ENCODE measurements at regions not wholly inside any gene's neighbourhood (a gene's known extent, or its start where the extent isn't known, plus 50 kb on each side); places are given as distances from the start of the nearest gene placed in this dataset.
"Not testable (repeated sequence)": the region's sequence is repeated elsewhere in the genome, so short reads cannot be mapped to it uniquely, and the experiment has no call there.

GRCh38 chr11:29446132-29446531, 570.7 kb downstream of the KCNA4 start:
- DNase-seq: no peak
- in situ Hi-C loops (cut with HindIII; ENCODE audit: low pct_ligation_motif_present, low pct_unique_long_range_greater_than_20kb, low sequenced_read_pairs): no loop called here

- in situ Hi-C loops (cut with HindIII; ENCODE audit: low pct_ligation_motif_present, low pct_unique_long_range_greater_than_20kb, low sequenced_read_pairs); DNase-seq: not testable (repeated sequence)
Observed at GRCh38 chr11:29445191-29445590, 571.6 kb downstream of the KCNA4 start.

- in situ Hi-C loops (cut with HindIII; ENCODE audit: low pct_ligation_motif_present, low pct_unique_long_range_greater_than_20kb, low sequenced_read_pairs): no loop called here
Observed at GRCh38 chr11:29438815-29439214, 578.0 kb downstream of the KCNA4 start.

GRCh38 chr11:29435421-29435820, 581.4 kb downstream of the KCNA4 start:
- in situ Hi-C loops (cut with HindIII; ENCODE audit: low pct_ligation_motif_present, low pct_unique_long_range_greater_than_20kb, low sequenced_read_pairs): no loop called here
- no peak for DNase-seq

More at GRCh38 chr11:29438815-29439214, 578.0 kb downstream of the KCNA4 start:
- DNase-seq: no peak

- peak; percentile 30 for DNase-seq
- in situ Hi-C loops (cut with HindIII; ENCODE audit: low pct_ligation_motif_present, low pct_unique_long_range_greater_than_20kb, low sequenced_read_pairs): no loop called here
Observed at GRCh38 chr11:29432719-29433325, 584.0 kb downstream of the KCNA4 start.

GRCh38 chr11:29405305-29405704, 611.5 kb downstream of the KCNA4 start:
- no peak for DNase-seq
- in situ Hi-C loops (cut with HindIII; ENCODE audit: low pct_ligation_motif_present, low pct_unique_long_range_greater_than_20kb, low sequenced_read_pairs): no loop called here

- in situ Hi-C loops (cut with HindIII; ENCODE audit: low pct_ligation_motif_present, low pct_unique_long_range_greater_than_20kb, low sequenced_read_pairs): no loop called here
Observed at GRCh38 chr11:29395555-29396072, 621.2 kb downstream of the KCNA4 start.

GRCh38 chr11:29389793-29390192, 627.0 kb downstream of the KCNA4 start:
- in situ Hi-C loops (cut with HindIII; ENCODE audit: low pct_ligation_motif_present, low pct_unique_long_range_greater_than_20kb, low sequenced_read_pairs): no loop called here
- no peak for DNase-seq

More at GRCh38 chr11:29395555-29396072, 621.2 kb downstream of the KCNA4 start:
- no peak for DNase-seq

GRCh38 chr11:29373725-29374124, 643.1 kb downstream of the KCNA4 start:
- in situ Hi-C loops (cut with HindIII; ENCODE audit: low pct_ligation_motif_present, low pct_unique_long_range_greater_than_20kb, low sequenced_read_pairs): no loop called here
- no peak for DNase-seq

GRCh38 chr11:29368126-29368525, 648.7 kb downstream of the KCNA4 start:
- in situ Hi-C loops (cut with HindIII; ENCODE audit: low pct_ligation_motif_present, low pct_unique_long_range_greater_than_20kb, low sequenced_read_pairs): no loop called here
- DNase-seq: no peak

- DNase-seq: no peak
- in situ Hi-C loops (cut with HindIII; ENCODE audit: low pct_ligation_motif_present, low pct_unique_long_range_greater_than_20kb, low sequenced_read_pairs): no loop called here
Observed at GRCh38 chr11:29364006-29364405, 652.8 kb downstream of the KCNA4 start.

- in situ Hi-C loops (cut with HindIII; ENCODE audit: low pct_ligation_motif_present, low pct_unique_long_range_greater_than_20kb, low sequenced_read_pairs): no loop called here
- no peak for DNase-seq
Observed at GRCh38 chr11:29361369-29361768, 655.5 kb downstream of the KCNA4 start.

- in situ Hi-C loops (cut with HindIII; ENCODE audit: low pct_ligation_motif_present, low pct_unique_long_range_greater_than_20kb, low sequenced_read_pairs): no loop called here
- no peak for DNase-seq
Observed at GRCh38 chr11:29353833-29354232, 663.0 kb downstream of the KCNA4 start.

- DNase-seq: no peak
- in situ Hi-C loops (cut with HindIII; ENCODE audit: low pct_ligation_motif_present, low pct_unique_long_range_greater_than_20kb, low sequenced_read_pairs): no loop called here
Observed at GRCh38 chr11:29352273-29352795, 664.5 kb downstream of the KCNA4 start.

GRCh38 chr11:29351301-29351873, 665.4 kb downstream of the KCNA4 start:
- no peak for DNase-seq

GRCh38 chr11:29343465-29344333, 673.1 kb downstream of the KCNA4 start:
- in situ Hi-C loops (cut with HindIII; ENCODE audit: low pct_ligation_motif_present, low pct_unique_long_range_greater_than_20kb, low sequenced_read_pairs): no loop called here

More at GRCh38 chr11:29351301-29351873, 665.4 kb downstream of the KCNA4 start:
- in situ Hi-C loops (cut with HindIII; ENCODE audit: low pct_ligation_motif_present, low pct_unique_long_range_greater_than_20kb, low sequenced_read_pairs): no loop called here

GRCh38 chr11:29336727-29337575, 679.9 kb downstream of the KCNA4 start:
- no peak for DNase-seq
- in situ Hi-C loops (cut with HindIII; ENCODE audit: low pct_ligation_motif_present, low pct_unique_long_range_greater_than_20kb, low sequenced_read_pairs): no loop called here

More at GRCh38 chr11:29343465-29344333, 673.1 kb downstream of the KCNA4 start:
- peak; percentile 62 for DNase-seq

- no peak for DNase-seq
- in situ Hi-C loops (cut with HindIII; ENCODE audit: low pct_ligation_motif_present, low pct_unique_long_range_greater_than_20kb, low sequenced_read_pairs): no loop called here
Observed at GRCh38 chr11:29334776-29335130, 682.1 kb downstream of the KCNA4 start.

All from ACHN (cell line).